ENCODE measurements at regions not wholly inside any gene's neighbourhood (a gene's known extent, or its start where the extent isn't known, plus 50 kb on each side); places are given as distances from the start of the nearest gene placed in this dataset.

DNA sequence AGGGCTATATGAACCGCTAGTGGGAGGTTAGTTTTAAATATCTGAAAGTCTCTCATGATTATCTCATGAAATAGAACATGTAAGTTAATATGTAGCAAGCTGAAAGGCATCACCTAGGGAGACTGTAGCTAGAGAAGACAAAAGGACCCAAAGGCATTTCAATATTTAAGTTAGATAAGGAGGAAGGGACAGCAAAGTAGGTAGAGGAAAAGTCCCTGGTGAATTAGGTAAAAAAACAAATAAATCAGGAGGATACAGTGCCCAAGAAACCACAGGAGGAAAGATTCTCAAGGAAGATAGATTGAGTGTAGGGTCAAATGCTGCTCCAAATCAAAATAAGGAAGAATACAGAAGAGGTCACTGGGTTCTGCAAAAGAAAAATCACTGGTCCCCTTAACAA is 175.5 kb downstream of the GASK1B start:
- TF ChIP-seq, protein P1, sequence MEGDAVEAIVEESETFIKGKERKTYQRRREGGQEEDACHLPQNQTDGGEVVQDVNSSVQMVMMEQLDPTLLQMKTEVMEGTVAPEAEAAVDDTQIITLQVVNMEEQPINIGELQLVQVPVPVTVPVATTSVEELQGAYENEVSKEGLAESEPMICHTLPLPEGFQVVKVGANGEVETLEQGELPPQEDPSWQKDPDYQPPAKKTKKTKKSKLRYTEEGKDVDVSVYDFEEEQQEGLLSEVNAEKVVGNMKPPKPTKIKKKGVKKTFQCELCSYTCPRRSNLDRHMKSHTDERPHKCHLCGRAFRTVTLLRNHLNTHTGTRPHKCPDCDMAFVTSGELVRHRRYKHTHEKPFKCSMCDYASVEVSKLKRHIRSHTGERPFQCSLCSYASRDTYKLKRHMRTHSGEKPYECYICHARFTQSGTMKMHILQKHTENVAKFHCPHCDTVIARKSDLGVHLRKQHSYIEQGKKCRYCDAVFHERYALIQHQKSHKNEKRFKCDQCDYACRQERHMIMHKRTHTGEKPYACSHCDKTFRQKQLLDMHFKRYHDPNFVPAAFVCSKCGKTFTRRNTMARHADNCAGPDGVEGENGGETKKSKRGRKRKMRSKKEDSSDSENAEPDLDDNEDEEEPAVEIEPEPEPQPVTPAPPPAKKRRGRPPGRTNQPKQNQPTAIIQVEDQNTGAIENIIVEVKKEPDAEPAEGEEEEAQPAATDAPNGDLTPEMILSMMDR (IDR thresholded peaks at IDR 0.05): no peak
- TF ChIP-seq POLR2A (IDR thresholded peaks at IDR 0.05): no peak
